ENCODE measurements at regions not wholly inside any gene's neighbourhood (a gene's known extent, or its start where the extent isn't known, plus 50 kb on each side); places are given as distances from the start of the nearest gene placed in this dataset.
"Not testable (repeated sequence)": the region's sequence is repeated elsewhere in the genome, so short reads cannot be mapped to it uniquely, and the experiment has no call there.

- ChIA-PET CTCF (no interaction called here), POLR2A (no interaction called here)
Measured at GRCh38 chr1:105467549-105467948, 1588.9 kb upstream of the PRMT6 start.

GRCh38 chr1:105470541-105470940 is 1585.9 kb upstream of the PRMT6 start:
- H3K36me3 ChIP-seq (ENCODE audit: control insufficient read depth in 2 of 2, extremely low read depth in 1 of 2, insufficient read depth in 2 of 2, low read length in 2 of 2); intact Hi-C loops (cut with micrococcal nuclease); H3K9me1 ChIP-seq (replicated peaks; ENCODE audit: control insufficient read depth, extremely low read depth, insufficient read depth, low read length); H3K9me3 ChIP-seq (replicated peaks; ENCODE audit: control insufficient read depth, insufficient read depth, low read length); BruUV-seq (replicated peaks); DNase-seq (ENCODE audit: low read depth, low spot score); H3K79me2 ChIP-seq (ENCODE audit: control insufficient read depth, insufficient read depth, low read length); H3K4me2 ChIP-seq (ENCODE audit: insufficient read depth, low read length); H3K27me3 ChIP-seq (ENCODE audit: control insufficient read depth in 2 of 2, insufficient read depth in 2 of 2, low read length in 2 of 2); H3K27ac ChIP-seq (ENCODE audit: insufficient read depth, low read depth, low read length); H3K4me3 ChIP-seq (replicated peaks in 1 of 3; ENCODE audit: insufficient read depth in 1 of 3, low read depth in 1 of 3, low read length in 3 of 3); H2AFZ ChIP-seq (ENCODE audit: low read depth, low read length); H4K20me1 ChIP-seq (replicated peaks; ENCODE audit: control insufficient read depth, extremely low read depth, insufficient read depth, low read length); CTCF ChIA-PET; POLR2A ChIA-PET; H3K9ac ChIP-seq (replicated peaks; ENCODE audit: extremely low read depth, insufficient read depth, low read length); H3K4me1 ChIP-seq (ENCODE audit: control insufficient read depth, extremely low read depth, insufficient read depth, low read length); FAIRE-seq; dilution Hi-C loops (cut with MboI; ENCODE audit: extremely low pct_ligation_motif_present, low sequenced_read_pairs): not testable (repeated sequence)

More at GRCh38 chr1:105467549-105467948, 1588.9 kb upstream of the PRMT6 start:
- BruUV-seq (replicated peaks) = no TSS peak
- H3K27ac ChIP-seq (ENCODE audit: insufficient read depth, low read depth, low read length) = no peak overlapping the region
- no peak overlapping the region for H2AFZ ChIP-seq (ENCODE audit: low read depth, low read length)
- H3K4me3 ChIP-seq (replicated peaks in 1 of 3; ENCODE audit: insufficient read depth in 1 of 3, low read depth in 1 of 3, low read length in 3 of 3) = no peak overlapping the region
- TF ChIP-seq EZH2 (IDR thresholded peaks at IDR 0.05; ENCODE audit: borderline replicate concordance, low read depth, low read length, severe bottlenecking) = no peak
- TF ChIP-seq, protein P1, sequence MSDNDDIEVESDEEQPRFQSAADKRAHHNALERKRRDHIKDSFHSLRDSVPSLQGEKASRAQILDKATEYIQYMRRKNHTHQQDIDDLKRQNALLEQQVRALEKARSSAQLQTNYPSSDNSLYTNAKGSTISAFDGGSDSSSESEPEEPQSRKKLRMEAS (IDR thresholded peaks at IDR 0.05; ENCODE audit: insufficient read depth, insufficient read length) = no peak
- H3K9ac ChIP-seq (replicated peaks; ENCODE audit: extremely low read depth, insufficient read depth, low read length) = no peak overlapping the region
- dilution Hi-C loops (cut with MboI; ENCODE audit: extremely low pct_ligation_motif_present, low sequenced_read_pairs) = no loop called here
- H3K36me3 ChIP-seq (ENCODE audit: control insufficient read depth in 2 of 2, extremely low read depth in 1 of 2, insufficient read depth in 2 of 2, low read length in 2 of 2) = no peaks in the 10 kb centered on the region
- H3K4me2 ChIP-seq (ENCODE audit: insufficient read depth, low read length) = no peak overlapping the region
- no peaks in the 10 kb centered on the region for H3K79me2 ChIP-seq (ENCODE audit: control insufficient read depth, insufficient read depth, low read length)
- no peaks in the 10 kb centered on the region for H3K4me1 ChIP-seq (ENCODE audit: control insufficient read depth, extremely low read depth, insufficient read depth, low read length)
- H3K27me3 ChIP-seq (ENCODE audit: control insufficient read depth in 2 of 2, insufficient read depth in 2 of 2, low read length in 2 of 2) = no peaks in the 10 kb centered on the region
- no peaks in the 10 kb centered on the region for H3K9me1 ChIP-seq (replicated peaks; ENCODE audit: control insufficient read depth, extremely low read depth, insufficient read depth, low read length)
- DNase-seq (ENCODE audit: low read depth, low spot score) (no peak), FAIRE-seq (peak; percentile 38)
- intact Hi-C loops (cut with micrococcal nuclease) = no loop called here
- no peaks in the 10 kb centered on the region for H4K20me1 ChIP-seq (replicated peaks; ENCODE audit: control insufficient read depth, extremely low read depth, insufficient read depth, low read length)
- no peaks in the 10 kb centered on the region for H3K9me3 ChIP-seq (replicated peaks; ENCODE audit: control insufficient read depth, insufficient read depth, low read length)

Data from endothelial cell of umbilical vein (primary cell).